Adrenal gland (tissue), 5 donors: ENCODE measurements at regions not wholly inside any gene's neighbourhood (a gene's known extent, or its start where the extent isn't known, plus 50 kb on each side); places are given as distances from the start of the nearest gene placed in this dataset.

Experiments
- CTCF ChIP-seq, 6 experiments: fragments of 450-650 bp in 4 of 6; fragments of 200-600 bp in 2 of 6; sonication (generic) in 1 of 6; IDR thresholded peaks; 1 replicate in 5 of 6; 2 replicates in 1 of 6; pipeline versions ENCODE4 v1.5.1 to v1.8.0; 2016 to 2021; ENCODE audit warnings: antibody characterized with exemption in 6 of 6, mild to moderate bottlenecking in 2 of 6, moderate library complexity in 1 of 6
- POLR2A ChIP-seq, 2 donors: fragments of 450-650 bp; IDR thresholded peaks; one replicate each; pipeline ENCODE4 v1.6.1; 2017; ENCODE audit warnings: antibody characterized with exemption in 2 of 2, mild to moderate bottlenecking in 2 of 2, moderate library complexity in 1 of 2
- donor health status: DM: no; HTN: no; CAD: no.

DNA sequence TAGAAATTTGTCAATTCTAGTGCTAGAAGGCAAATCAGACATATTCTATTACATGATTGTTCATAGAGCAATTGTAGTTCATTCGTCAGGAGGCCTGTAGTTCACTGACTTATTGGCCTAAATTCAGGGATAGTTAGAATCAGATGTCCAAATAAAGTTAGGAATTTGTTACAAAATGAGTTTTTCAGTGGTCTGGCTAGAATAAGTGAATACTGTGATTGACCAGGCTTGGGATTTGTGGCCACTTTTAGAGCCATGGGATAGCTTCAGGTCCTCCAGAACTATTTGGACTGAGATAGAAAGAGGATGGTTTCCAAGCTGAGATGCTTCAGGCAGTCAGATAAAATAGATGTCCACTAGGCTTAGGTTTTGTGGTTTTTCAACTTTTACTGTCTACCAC lies 199.1 kb upstream of the MPDZ start:
- TF ChIP-seq CTCF (IDR thresholded peaks at IDR 0.05) = no peak
- no peak for TF ChIP-seq POLR2A (IDR thresholded peaks at IDR 0.05)
